IPS-NIHi11 (cell line): ENCODE measurements at regions not wholly inside any gene's neighbourhood (a gene's known extent, or its start where the extent isn't known, plus 50 kb on each side); places are given as distances from the start of the nearest gene placed in this dataset.

Experiments
- DNase-seq: peaks from one replicate; pipeline ENCODE4 v3.0.0; 2012; ENCODE audit warnings: mixed read lengths, low spot score

DNA sequence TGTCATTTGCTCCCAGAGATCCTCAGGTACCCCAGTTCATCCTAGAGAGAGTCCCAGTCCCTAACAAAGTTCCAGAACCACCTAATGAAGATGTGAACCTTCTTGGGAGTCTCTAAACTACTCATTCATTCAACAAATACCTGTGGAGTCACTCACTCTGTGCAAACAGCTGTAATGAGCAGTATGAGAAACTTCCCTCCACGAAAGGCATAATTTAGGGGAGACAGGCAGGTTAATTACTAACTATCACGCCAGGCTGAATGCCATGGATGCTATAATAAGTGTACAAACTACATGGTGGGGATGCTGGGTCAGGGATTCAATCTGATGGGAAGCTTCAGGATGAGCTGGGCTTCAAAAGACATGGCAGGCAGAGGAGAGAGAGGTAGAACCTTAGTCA is 70.1 kb upstream of the AFDN start:
- no peak for DNase-seq

DNA sequence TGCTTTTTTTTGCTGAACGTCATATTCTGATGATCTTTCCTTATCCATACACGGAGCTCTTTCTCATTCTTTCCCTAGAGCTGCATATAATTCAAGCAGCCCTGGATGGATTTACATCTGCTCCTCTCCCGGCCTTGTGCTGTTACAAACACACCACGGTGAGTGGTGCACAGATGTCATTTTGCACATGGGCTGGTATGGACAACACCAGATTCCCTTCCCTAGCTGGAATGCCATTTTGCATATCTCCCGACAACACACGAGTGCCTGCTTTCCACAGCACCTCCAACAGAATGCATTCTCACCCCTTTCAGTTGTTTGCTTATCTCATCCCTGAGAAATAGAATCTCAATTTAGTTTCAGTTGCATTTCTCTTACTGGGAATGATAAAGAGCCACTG is 69.5 kb upstream of the AFDN start:
- no peak for DNase-seq

DNA sequence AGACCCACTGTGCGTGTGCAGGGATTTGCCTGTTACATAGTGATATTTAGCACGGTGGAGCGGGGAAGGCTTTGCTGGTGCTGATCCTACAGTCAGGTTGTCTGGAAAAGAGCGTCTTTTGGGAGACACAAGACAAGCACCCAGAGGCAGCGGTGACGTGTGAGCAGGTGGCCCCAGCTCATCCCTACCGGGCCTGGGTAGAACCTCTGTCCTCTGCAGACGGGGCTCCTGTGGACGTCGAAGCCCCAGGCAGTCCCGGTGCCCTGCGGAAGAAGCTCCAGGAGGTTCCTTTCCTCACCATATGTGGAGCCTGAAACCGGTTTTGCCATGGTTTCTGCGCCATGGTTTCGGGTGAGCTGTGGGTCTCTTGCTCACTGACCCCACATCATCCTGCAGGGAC is 68.9 kb upstream of the AFDN start:
- DNase-seq: no peak

GRCh38 chr6:167758309-167759023 is 68.2 kb upstream of the AFDN start:
- DNase-seq: no peak

DNA sequence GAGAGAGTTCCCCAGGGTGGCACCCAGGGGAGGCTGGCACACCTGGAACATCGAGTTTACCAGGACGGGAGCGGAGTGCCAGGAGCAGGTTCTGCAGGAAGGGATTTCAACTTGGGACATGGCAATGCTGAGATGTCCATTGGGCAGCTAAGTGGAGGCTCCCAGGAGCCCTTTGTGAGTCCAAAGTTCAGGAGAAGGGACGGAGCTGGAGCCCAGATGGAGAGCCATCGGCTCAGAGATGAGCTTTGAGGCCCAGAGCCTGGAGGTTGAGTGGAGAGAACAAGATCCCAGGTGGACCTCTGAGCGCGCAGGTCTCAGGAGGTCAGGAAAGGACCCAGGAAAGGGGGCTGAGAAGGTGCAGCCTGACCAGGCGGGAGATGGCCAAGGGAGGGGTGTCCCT is 67.5 kb upstream of the AFDN start:
- no peak for DNase-seq

DNA sequence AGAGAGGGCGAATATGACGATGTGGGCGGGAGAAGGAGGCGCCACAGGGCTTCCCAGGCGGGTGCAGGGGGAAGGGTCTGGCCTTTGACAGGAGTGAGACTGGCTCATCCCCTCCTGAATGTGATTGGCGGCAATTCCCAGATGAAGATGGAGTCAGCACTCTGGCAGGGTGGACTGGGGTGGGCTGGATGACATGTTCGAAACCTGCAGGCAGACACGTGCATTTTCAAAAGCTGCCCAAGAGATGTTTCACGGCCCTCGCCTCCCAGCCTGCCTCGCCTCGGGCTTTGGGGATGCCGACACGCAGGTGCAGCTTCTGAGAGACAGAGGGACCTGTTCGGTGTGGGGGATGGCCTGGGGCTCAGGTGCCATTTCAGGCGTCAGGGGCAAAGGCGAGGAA is 66.8 kb upstream of the AFDN start:
- DNase-seq: no peak

GRCh38 chr6:167760979-167761793 is 65.5 kb upstream of the AFDN start:
- DNase-seq: no peak

DNA sequence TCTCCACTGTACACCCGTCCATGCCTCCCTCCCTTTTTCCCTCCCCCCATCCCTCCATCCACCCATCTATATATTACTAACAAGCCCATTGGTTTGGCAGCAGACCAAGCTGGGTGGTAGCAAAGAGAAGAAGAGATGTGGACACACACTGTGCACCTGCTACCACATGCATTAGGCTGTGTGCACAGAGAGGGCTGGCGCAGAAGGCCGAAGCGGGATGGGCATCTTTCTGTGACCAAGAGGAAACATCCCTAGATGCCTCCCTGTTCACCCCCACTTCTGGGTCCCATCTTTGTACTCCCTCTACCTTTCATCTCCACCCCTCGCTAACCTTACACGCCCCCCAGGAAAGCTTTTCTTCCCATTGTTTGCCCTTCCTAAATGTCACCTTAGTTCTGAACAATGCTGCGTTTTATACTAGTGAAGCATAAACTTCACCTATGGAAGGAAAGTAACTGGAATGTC is 64.9 kb upstream of the AFDN start:
- no peak for DNase-seq

- DNase-seq: no peak
Observed at GRCh38 chr6:167762259-167762962, 64.3 kb upstream of the AFDN start.

DNA sequence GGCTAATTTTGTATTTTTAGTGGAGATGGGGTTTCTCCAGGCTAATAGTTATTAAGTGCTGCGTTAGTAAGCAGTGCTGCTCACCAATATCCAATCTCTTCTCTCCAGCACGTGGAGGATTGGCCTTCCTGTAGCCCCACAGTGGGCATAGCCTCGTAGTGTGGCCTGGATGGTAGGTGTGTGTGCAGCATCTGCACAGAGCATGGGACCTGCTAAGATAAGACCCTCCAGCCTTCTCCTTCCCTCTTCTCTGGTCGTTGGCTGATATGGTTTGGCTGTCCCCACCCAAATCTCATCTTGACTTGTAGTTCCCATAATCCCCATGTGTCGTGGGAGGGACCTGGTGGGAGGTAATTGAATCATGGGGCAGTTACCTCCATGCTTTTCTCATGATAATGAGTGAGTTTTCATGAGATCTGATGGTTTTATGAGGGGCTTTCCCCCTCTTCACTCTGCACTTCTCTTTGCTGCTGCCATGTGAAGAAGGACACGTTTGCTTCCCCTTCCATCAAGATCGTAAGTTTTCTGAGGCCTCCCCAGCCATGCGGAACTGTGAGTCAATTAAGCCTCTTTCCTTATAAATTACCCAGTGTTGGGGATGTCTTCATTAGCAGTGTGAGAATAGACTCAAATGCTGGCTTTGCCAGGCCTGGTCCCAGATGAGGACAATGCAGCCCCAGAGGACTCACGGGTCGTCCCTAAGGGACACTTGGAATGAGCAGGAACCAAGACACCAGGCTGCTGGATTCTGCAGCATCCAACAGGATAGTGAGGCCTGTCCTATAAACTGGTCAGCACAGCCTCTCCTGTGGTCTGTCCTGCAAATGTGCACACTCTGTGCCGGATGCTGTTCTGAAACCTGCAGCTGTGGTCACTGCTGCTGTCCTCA is 63.4 kb upstream of the AFDN start:
- no peak for DNase-seq

GRCh38 chr6:167764215-167764614 is 62.5 kb upstream of the AFDN start:
- no peak for DNase-seq

DNA sequence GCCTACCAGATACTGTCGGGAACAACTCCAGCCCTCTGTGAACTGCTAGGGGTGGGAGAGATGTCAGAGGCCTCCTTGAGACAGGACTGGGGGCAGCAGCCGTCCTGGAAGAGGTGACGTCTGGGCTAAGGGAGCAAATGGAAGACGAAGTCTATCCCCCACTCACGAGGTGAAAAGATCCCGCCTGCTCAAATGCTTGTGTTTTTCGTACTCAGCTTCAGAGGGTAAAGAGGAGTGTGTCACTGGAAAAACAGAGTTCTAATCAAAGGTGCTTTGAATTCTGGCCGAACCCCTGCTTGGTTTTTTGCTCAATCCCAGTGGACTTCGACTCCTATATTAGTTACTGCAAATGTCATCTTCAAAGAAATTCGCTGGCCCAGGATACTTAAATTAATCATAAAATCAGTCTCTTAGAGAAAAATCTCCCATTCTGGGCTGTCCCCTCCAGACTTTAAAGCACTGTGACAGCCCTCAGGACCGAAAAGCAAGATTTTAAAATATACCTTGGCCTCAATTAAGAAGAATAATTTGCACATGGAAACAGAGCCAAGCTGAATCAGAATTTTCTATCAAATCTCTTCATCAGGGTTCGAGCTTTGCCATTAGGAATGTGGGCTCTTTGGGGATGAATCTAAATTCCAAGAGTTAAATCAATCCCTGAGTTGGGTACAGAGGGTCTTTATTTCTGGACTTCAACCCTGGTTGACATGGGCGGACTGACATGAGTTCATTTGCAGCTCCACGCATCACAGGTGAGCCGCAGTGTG is 61.8 kb upstream of the AFDN start:
- DNase-seq: no peak

DNA sequence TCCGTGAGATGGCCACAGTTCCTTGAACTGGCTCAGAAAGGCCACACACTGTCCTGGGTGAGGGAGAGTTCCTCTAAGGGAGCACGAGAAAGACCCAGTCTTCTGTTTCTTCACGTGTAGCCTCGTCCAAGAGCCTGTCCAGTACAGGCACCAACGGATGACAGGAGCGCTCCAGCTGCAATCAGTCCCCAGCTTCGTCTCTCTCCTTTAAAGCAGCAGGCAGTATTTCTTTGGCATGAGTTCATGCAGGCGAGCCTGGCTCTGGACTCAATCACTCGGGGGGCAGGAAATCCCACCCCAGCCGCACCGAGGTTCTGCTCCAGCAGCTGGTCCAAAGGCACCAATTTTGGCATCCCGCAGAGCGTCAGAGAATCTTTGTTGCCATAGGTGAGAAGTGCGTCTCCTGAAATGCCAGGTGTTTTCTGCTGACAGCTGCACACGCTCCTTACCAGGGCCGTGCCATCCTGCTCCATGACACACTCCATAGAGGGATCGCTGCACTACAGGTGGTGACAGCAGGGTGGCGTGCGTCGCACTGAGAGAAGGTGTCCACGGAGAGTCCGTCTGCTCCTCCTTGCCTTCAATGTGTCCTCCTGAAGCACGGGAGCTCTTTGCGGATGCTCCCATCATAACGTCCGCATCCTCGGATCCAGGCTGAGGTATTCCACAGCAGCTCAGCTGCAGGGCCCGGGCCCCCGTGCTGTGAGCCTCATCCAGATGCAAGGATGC is 59.6 kb upstream of the AFDN start:
- no peak for DNase-seq

GRCh38 chr6:167767715-167768107 is 59.0 kb upstream of the AFDN start:
- no peak for DNase-seq

- DNase-seq: no peak
Observed at GRCh38 chr6:167768471-167769215, 58.1 kb upstream of the AFDN start.

DNA sequence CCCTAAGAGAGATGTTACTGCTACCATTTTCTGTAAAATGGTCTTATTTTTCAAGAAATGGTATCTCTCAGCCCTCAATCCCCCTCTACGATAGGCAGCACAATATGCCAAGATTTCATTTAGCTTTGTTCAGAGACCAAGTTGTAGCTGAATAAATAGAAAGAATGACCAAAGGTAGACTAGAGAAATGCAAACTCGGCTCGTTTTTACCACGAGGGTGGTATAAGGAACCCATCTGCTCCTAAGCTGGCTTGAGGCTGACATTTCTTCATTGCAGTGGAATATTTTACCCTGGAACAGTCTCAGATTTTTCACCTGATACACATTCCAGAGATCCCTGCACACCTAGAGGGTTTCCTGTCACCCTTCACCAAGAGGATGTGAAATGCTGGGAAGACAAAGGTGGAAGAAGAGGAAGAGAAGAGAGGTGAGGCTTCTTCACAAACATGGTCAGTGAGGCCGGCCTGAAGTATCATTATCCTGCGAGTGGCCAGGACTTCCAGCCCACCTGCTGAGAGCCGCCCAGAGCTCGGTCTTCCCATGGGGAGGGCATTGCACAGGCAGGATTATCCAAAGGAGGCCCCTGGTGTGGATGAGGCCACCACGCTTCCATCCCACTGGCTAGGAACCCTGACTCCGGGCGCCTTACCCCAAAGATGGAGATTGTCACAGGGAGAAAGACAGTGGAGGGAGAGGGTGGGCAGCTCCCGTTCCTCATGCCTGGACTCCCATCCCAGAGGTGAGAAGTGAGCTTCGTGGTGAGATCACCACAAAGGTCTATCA is 57.1 kb upstream of the AFDN start:
- DNase-seq: no peak

DNA sequence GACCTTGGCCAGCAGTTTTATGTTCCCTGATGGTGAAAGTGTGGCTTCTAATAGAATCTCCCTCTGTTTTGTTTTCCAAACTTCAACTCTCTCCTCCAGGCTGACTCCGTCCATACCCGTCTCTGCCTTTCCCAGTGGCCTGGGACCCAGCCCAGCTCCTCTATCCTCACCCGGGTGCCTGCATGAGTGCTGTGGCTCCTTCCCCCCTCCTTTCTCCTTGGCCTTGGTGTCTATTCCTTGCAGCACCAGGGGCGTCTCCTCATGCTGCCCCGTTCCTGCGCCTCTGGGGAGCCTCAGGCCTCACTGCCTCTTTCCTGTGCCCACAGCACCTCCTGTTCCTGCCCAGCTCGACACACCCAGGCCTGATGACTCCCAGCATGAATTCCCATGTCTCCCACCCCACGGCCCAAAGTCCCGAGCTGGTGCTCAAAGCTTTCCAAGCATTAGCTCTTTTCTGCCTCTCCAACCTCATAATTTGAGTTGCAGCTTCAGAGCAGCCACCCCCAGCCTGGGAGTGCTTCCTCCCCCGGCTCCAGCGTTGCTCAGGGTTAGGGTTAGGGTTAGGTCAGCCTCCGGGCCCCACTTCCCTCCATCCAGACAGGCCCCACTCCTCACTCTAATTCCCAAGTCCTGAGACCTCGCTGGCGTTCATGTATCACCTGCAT is 56.3 kb upstream of the AFDN start:
- DNase-seq: no peak

GRCh38 chr6:167774881-167775280 is 51.8 kb upstream of the AFDN start:
- no peak for DNase-seq
